NOMO-1 treated with DMSO at 0.1 percent for 48 hours (cell line): ENCODE measurements at regions not wholly inside any gene's neighbourhood (a gene's known extent, or its start where the extent isn't known, plus 50 kb on each side); places are given as distances from the start of the nearest gene placed in this dataset.

Experiments used
- DNase-seq: peaks from one replicate; lab custom pipeline; 2025; ENCODE audit not compliant: unreplicated experiment; lab: John Stamatoyannopoulos, UW

DNA sequence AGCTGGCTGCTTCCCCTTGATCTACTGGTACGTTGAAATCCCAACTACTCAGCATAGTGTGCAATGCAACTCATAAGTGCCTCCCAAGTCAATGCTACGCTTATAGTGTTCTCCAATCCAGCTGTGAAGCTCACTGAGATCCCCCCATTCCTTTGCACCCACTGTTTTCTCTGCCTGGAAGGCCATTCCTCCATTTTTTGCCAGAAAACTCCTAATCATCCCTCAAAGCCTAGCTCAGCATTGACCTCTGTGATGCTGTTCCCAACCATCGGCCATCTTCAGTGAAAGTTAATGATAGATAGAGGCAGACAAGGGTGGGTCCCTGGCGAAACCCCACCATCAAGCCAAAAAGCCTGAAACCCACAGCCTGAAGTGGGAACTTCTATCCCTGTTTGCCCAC lies 211.0 kb downstream of the ENC1 start:
- no peak for DNase-seq

DNA sequence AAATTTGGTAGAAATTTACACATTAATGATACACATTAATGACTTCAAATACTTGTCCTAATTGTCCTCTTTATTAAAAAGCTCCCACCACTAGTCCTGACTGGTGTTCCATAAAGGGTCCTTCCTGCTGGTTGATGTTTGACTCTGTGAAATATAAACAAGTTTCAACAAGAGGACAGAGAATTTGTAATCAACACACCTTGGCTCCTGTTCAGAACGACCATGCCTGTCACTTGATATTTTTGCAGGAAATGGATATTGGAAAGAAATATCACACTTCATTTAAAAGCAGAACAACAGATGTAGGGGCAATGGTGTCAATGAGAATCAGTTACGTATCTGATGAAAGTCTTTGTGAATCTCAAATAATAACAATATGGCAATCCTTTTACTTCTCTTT lies 211.7 kb downstream of the ENC1 start:
- no peak for DNase-seq

GRCh38 chr5:74428275-74428674 lies 212.3 kb downstream of the ENC1 start:
- no peak for DNase-seq

DNA sequence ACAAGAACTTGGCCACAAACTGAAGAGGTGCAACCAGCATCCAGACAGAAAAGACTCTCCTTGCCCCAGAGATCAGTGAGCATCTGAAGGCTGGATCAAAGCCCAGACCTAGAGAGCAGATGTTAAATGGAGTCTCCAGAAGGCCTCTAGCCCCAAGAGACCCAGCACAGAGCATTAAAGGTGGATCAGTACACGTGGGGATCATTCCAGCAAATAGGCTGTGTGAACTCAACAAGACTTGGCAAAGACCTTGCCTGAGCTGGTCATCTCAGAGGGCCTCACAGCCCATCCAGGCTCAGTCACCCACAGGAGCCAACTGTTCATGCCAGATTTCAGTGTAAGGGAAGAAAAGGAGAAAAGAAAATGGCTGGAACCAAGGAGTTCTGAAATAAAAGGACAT lies 214.0 kb downstream of the ENC1 start:
- no peak for DNase-seq

DNA sequence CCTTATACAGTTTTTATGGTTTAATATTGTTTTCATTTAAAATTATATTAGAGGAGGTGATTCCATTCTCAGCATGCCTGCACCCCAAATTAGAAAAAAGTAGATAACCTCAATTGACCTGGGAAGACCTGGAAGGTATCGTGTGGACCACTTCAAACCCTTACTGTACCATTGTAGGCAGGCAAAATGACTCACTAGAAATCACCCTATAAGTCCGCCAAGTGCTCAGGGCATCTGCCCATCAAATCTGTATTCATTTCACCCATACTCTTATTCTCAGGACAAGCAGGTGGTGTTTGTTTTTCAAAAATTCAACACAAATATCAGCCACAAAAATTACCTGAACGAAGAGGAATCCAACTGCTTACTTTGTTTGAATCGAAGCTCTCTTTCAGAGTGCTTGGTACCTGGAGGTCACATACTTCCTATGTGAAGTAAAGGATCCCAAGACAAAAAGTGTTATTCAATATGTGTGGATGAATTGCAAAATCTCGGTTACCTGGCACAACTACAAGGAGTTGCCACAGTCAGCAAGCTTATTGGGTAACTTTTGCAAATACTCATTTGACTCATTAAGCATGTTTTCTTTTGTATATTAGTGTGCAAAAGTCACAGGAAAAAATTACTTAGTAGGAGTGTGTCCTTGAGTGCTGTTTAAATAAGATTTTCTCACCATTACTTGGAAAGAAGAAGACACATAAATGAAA lies 216.2 kb downstream of the ENC1 start:
- no peak for DNase-seq

DNA sequence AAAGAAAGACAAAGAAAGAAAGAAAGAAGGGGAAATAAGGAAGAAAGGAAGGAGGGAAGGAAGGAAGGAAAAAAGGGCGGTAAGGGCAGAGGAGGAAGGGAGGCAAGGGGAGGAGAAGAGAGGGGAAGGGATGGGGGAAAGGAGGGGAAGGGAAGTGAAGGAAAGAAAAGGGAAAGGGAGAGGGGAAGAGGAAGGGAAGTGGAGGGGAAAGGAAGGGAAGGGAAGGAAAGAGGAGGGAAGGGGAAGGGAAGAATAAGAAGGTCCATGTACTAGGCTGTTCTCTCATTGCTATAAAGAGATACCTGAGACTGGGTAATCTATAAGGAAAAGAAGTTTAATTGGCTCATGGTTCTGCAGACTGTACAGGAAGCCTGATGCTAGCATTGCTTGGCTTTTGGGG lies 217.1 kb downstream of the ENC1 start:
- no peak for DNase-seq

GRCh38 chr5:74422671-74423070 lies 217.9 kb downstream of the ENC1 start:
- DNase-seq, result no peak

- no peak for DNase-seq
These were observed 218.5 kb downstream of the ENC1 start for GRCh38 chr5:74422030-74422429.

GRCh38 chr5:74421377-74421776 lies 219.2 kb downstream of the ENC1 start:
- peak; percentile 39 for DNase-seq

GRCh38 chr5:74420947-74421346 lies 219.6 kb downstream of the ENC1 start:
- no peak for DNase-seq

- DNase-seq, result no peak
These were observed 220.3 kb downstream of the ENC1 start for GRCh38 chr5:74420220-74420619.

DNA sequence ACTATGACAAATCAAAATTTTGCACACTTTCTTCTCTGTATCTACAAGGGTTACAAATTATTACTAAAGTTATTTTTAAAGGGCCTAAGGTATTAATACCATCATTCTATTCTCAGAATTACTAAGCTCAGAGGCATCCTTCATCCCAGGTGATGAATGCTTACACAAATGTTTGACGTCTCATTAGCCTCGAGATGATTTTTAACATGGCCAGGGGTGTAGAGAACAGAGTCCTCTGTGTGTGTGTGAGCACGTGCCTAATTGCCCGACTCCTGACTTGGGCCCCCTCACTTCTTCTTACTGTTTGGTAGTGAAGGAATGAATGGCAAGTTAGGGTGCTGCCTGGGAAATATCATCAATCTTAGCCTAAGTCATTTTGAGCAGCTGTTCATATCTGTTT lies 221.1 kb downstream of the ENC1 start:
- DNase-seq, result no peak

DNA sequence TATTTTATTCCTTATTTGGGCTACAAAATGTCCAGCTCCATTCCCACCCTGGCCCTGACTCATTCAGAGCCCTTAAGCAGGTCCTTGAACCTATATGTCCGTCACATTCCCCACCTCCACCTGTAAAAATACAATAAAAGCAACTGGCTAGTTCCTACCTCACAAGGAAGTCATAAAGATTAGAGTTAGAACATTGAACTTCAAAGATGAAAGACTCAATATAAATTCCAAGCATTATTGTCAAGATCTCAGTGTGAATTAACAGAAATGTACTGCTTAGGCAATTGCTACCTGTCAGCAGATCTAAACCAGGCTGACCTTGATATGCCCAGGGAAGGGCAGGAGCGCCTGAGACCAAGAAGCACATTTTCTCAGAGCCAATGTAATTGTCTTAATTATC lies 221.8 kb downstream of the ENC1 start:
- no peak for DNase-seq

DNA sequence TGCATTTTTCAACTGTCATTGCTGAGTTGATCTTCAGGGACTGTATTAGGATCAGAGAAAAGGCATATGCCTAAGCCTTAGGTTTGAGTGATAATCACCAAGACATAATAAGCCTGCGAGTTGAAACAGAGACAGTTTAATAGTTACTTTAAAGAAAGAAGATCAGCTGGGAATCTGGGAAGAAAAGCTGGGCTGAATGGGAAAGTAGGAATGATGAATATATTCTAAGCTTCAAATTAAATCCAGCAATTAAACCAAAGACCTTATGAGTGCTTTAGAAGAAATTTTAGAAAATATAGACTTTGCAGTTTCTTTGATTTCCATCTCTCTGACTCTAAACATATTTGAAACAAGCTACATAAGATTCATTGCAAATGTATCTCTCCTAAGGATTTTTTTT lies 222.3 kb downstream of the ENC1 start:
- no peak for DNase-seq

- DNase-seq, result no peak
These were observed 224.8 kb downstream of the ENC1 start for GRCh38 chr5:74415695-74416102.

GRCh38 chr5:74414228-74414627 lies 226.3 kb downstream of the ENC1 start:
- DNase-seq, result no peak

- DNase-seq, result no peak
These were observed 227.0 kb downstream of the ENC1 start for GRCh38 chr5:74413403-74414048.

GRCh38 chr5:74412066-74412465 lies 228.5 kb downstream of the ENC1 start:
- no peak for DNase-seq

DNA sequence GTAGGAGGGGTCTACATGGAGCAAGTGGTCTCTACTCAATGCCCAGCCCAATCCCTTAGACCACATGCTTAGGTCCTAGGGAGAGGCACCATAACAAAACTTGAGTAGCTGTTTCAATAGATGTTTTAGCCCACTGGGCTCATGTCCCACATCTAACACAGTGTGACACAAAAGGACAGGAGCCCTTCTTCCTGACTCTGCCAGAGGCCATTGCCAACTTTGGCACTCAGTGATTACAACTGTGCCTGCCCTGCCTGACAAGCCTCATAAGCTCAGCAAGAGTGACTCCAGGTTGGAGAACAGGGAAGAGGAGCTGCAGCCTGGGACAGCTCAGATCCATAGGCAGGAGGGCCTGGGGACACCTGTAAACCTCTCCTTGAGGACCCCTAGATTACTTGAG lies 230.8 kb downstream of the ENC1 start:
- DNase-seq, result no peak

DNA sequence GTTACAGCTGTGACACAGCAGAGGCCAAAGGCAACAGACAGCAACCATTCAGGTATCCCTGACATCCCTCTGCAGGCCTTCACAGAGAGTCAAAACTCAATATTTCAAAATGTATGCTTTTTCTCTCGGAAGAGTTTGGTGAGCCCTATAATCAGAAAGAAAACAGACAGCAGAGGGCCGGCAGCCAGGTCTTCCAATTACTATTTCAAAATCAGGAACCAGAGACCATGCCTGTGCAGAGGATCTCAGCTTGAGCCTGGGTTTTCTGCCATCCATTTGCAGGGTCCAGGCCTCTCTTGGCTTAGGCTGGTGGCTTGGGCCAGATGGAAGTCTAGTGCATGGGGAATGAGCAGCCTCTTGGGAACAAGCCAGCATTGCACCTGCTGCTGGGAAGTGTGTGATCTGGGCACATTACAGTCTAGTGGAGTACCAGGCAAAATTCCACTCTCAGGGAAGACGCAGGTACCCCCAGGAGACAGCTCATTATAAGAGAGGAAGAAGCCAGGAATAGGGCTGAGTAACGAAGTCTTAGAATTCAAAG lies 231.3 kb downstream of the ENC1 start:
- no peak for DNase-seq

DNA sequence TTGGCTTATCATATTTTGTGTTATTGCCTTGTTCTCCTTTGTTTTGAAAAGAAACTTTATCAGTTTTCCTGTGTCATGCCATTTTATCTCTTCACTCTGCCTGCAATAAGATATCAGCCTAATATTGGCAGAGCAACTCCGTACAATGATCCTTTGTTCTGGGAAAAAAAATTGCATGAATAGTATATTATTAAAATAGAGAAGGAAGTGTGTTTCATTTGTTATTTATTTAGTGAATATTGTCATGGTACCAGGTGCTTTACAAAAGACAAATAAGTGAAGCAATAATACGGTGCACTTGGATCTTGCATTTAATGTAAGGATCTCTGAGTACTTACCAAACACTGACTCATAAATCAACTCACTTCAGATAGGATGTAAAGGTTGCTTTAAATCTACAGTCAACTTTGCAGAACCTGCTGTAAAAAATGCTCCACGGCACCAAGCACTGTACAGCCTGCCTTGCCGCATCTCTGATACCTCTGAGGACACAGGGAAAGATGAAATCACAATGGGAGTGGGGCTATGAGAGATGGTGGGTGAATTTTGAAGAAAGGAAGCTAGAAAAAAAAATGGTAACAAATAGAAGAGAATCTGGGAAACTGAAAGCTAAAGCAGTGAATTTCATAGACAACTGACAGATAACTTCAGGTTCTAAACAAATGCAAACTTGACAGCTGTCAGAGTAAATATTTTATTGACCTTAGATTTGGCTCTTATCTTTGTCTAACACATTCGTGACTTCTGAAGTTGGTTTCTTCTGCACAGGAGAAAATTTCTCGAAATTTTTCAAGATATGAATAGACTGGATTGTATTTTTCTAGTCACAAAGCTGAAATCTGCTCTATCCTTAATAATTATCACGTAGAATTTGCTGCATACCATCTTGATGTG lies 232.1 kb downstream of the ENC1 start:
- peak; percentile 1 for DNase-seq

GRCh38 chr5:74407701-74408100 lies 232.8 kb downstream of the ENC1 start:
- no peak for DNase-seq
